ENCODE measurements at regions not wholly inside any gene's neighbourhood (a gene's known extent, or its start where the extent isn't known, plus 50 kb on each side); places are given as distances from the start of the nearest gene placed in this dataset.

GRCh38 chr18:37956902-37957301 lies 391.3 kb upstream of the CELF4 start:
- TF ChIP-seq CTCF (IDR thresholded peaks at IDR 0.05) (no peak), POLR2A (IDR thresholded peaks at IDR 0.05) (no peak)
